ENCODE measurements at regions not wholly inside any gene's neighbourhood (a gene's known extent, or its start where the extent isn't known, plus 50 kb on each side); places are given as distances from the start of the nearest gene placed in this dataset.

- H3K36me3 ChIP-seq (ENCODE audit: control insufficient read depth in 1 of 2, insufficient read depth in 2 of 2, low read length in 2 of 2) = no peaks in the 10 kb centered on the region
- H3K4me1 ChIP-seq (ENCODE audit: control insufficient read depth in 1 of 2, insufficient read depth in 2 of 2, low read length in 2 of 2) = no peaks in the 10 kb centered on the region
- no peaks in the 10 kb centered on the region for H3K27me3 ChIP-seq (ENCODE audit: insufficient read depth, low read length)
- no peak overlapping the region for H2AFZ ChIP-seq (ENCODE audit: low read depth, low read length, poor library complexity, severe bottlenecking)
- POLR2A ChIA-PET = no interaction called here
- RAD21 ChIA-PET (ENCODE audit: low non-redundant PET in 1 of 2, low total read pairs in 2 of 2, uncharacterized antibody in 2 of 2, unreplicated experiment in 2 of 2) = no interaction called here
- no peak for TF ChIP-seq POLR2AphosphoS5 (IDR thresholded peaks at IDR 0.05; ENCODE audit: low read depth, low read length)
- no peak for TF ChIP-seq ELF1 (IDR thresholded peaks at IDR 0.05; ENCODE audit: borderline replicate concordance, low read depth)
- no peak for TF ChIP-seq ZBTB33 (IDR thresholded peaks at IDR 0.05; ENCODE audit: extremely low read depth, insufficient replicate concordance, low read length)
- TF ChIP-seq MAX (IDR thresholded peaks at IDR 0.05) = no peak
- no peak for TF ChIP-seq TCF7L2 (IDR thresholded peaks at IDR 0.05; ENCODE audit: borderline replicate concordance, extremely low read depth, insufficient read depth, insufficient read length)
- no peak for TF ChIP-seq RAD21 (IDR thresholded peaks at IDR 0.05; ENCODE audit: low read depth)
- no peak for TF ChIP-seq ZNF274 (IDR thresholded peaks at IDR 0.05; ENCODE audit: low read depth, low read length)
- TF ChIP-seq POLR2A (IDR thresholded peaks at IDR 0.05; ENCODE audit: borderline replicate concordance, extremely low read depth, insufficient read depth, insufficient read length) = no peak
- no peak for TF ChIP-seq SRF (IDR thresholded peaks at IDR 0.05; ENCODE audit: low read depth)
- TF ChIP-seq ATF3 (IDR thresholded peaks at IDR 0.05) = no peak
- no peak for TF ChIP-seq SIN3A (IDR thresholded peaks at IDR 0.05; ENCODE audit: low read depth)
- H3K4me2 ChIP-seq (ENCODE audit: low read length) = no peak overlapping the region
- CTCF ChIA-PET = no interaction called here
- no peak overlapping the region for H3K9ac ChIP-seq (ENCODE audit: low read length)
- no peak overlapping the region for H3K4me3 ChIP-seq (replicated peaks in 1 of 2; ENCODE audit: low read depth in 1 of 2, low read length in 2 of 2)
- DNase-seq (ENCODE audit: low read depth, low spot score) (no peak), ATAC-seq (no peak)
- H3K27ac ChIP-seq (ENCODE audit: low read depth, low read length) = no peak overlapping the region
- H3K79me2 ChIP-seq (ENCODE audit: insufficient read depth, low read length) = no peaks in the 10 kb centered on the region
- BruUV-seq (replicated peaks) = no TSS peak
- intact Hi-C loops (cut with micrococcal nuclease) = no loop called here
- H3K9me3 ChIP-seq (ENCODE audit: control insufficient read depth in 1 of 2, insufficient read depth in 1 of 2, low read depth in 1 of 2, low read length in 2 of 2) = peaks cover 0 to 26% of the 10 kb centered on the region in 2 experiments; a peak in 2 of 4 replicates
- H4K20me1 ChIP-seq (ENCODE audit: insufficient read depth) = no peaks in the 10 kb centered on the region
- no peaks in the 10 kb centered on the region for H3K9me2 ChIP-seq (ENCODE audit: insufficient read depth)
These were observed 88.3 kb downstream of the TUBA3C start for GRCh38 chr13:19093369-19093768.

All from HCT116 (cell line).